ENCODE measurements at regions not wholly inside any gene's neighbourhood (a gene's known extent, or its start where the extent isn't known, plus 50 kb on each side); places are given as distances from the start of the nearest gene placed in this dataset.

DNA sequence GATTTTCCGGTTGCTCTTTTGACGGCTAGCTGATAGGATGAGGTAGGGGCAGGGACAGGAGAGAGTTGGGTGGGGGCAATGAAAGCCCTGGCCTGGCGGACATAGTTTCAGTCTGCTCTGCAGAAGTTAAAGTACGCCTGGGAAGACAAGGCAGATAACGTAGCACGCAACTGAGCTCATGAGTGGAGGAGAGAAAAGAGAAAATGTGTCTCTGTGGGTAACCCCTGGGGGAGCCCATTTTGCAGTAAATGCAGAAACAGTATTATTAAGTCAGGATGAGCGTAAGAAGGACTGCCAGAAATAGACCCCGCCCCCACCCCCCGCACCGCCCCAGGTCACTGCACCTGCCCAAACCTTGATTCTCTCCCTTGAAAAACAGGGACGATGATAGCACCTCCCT lies 51.7 kb upstream of the TARBP1 start:
- Mint-ChIP-seq H3K4me3 (ENCODE audit: unreplicated experiment) (no peak overlapping the region), H3K4me1 (ENCODE audit: low read depth) (peaks cover 70% of the 10 kb centered on the region), H3K27me3 (ENCODE audit: low read depth) (no peaks in the 10 kb centered on the region), H3K27ac (ENCODE audit: unreplicated experiment) (peak overlapping the region; percentile 60), H3K9me3 (ENCODE audit: low read depth) (no peaks in the 10 kb centered on the region), H3K36me3 (ENCODE audit: low read depth) (peaks cover 1% of the 10 kb centered on the region)
- no peak for DNase-seq (ENCODE audit: low spot score)
- TF ChIP-seq, protein P1, sequence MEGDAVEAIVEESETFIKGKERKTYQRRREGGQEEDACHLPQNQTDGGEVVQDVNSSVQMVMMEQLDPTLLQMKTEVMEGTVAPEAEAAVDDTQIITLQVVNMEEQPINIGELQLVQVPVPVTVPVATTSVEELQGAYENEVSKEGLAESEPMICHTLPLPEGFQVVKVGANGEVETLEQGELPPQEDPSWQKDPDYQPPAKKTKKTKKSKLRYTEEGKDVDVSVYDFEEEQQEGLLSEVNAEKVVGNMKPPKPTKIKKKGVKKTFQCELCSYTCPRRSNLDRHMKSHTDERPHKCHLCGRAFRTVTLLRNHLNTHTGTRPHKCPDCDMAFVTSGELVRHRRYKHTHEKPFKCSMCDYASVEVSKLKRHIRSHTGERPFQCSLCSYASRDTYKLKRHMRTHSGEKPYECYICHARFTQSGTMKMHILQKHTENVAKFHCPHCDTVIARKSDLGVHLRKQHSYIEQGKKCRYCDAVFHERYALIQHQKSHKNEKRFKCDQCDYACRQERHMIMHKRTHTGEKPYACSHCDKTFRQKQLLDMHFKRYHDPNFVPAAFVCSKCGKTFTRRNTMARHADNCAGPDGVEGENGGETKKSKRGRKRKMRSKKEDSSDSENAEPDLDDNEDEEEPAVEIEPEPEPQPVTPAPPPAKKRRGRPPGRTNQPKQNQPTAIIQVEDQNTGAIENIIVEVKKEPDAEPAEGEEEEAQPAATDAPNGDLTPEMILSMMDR (IDR thresholded peaks at IDR 0.05) = no peak

DNA sequence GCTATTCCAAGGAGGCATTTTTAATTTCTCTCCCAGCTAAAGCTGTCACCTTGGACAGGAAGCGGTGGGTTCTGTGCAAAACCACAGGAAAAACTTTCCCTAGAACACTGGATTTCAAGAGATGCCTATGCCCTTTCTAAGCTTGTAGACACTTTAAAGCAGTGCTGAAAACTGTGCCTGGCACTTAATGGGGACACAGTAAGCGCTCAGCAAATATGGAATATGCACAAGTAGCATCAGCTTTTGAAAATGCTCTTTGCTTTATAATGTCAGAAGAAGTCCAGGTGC lies 50.9 kb upstream of the TARBP1 start:
- DNase-seq (ENCODE audit: low spot score) = no peak
- TF ChIP-seq, protein P1 (IDR thresholded peaks at IDR 0.05) = no peak
- peaks cover 1% of the 10 kb centered on the region for H3K36me3 Mint-ChIP-seq (ENCODE audit: low read depth)
- peaks cover 62% of the 10 kb centered on the region for H3K4me1 Mint-ChIP-seq (ENCODE audit: low read depth)
- H3K27ac Mint-ChIP-seq (ENCODE audit: unreplicated experiment) = no peak overlapping the region
- H3K4me3 Mint-ChIP-seq (ENCODE audit: unreplicated experiment) = no peak overlapping the region
- H3K27me3 Mint-ChIP-seq (ENCODE audit: low read depth) = no peaks in the 10 kb centered on the region
- H3K9me3 Mint-ChIP-seq (ENCODE audit: low read depth) = no peaks in the 10 kb centered on the region

GRCh38 chr1:234529095-234529949 lies 50.3 kb upstream of the TARBP1 start:
- Mint-ChIP-seq H3K9me3 (ENCODE audit: low read depth) (no peaks in the 10 kb centered on the region), H3K4me1 (ENCODE audit: low read depth) (peaks cover 57% of the 10 kb centered on the region), H3K27me3 (ENCODE audit: low read depth) (no peaks in the 10 kb centered on the region), H3K36me3 (ENCODE audit: low read depth) (peaks cover 1% of the 10 kb centered on the region), H3K4me3 (ENCODE audit: unreplicated experiment) (no peak overlapping the region), H3K27ac (ENCODE audit: unreplicated experiment) (no peak overlapping the region)
- no peak for DNase-seq (ENCODE audit: low spot score)
- TF ChIP-seq, protein P1 (IDR thresholded peaks at IDR 0.05) = no peak
